Liver (tissue), 8 donors: ENCODE measurements at regions not wholly inside any gene's neighbourhood (a gene's known extent, or its start where the extent isn't known, plus 50 kb on each side); places are given as distances from the start of the nearest gene placed in this dataset.

Experiments used
- DNase-seq: peaks from one replicate; pipeline ENCODE4 v3.0.0-alpha.2; 2017; ENCODE audit warnings: low spot score
- H3K27ac ChIP-seq, 2 donors: one replicate each; pipeline ENCODE4 v1.7.0; 2013; ENCODE audit warnings: inconsistent platforms in 2 of 2, low read length in 2 of 2, control low read depth in 1 of 2, low read depth in 1 of 2, mild to moderate bottlenecking in 1 of 2
- H3K27me3 ChIP-seq, 4 donors: one replicate each; pipeline versions ENCODE4 v1.6.1 to v1.7.0; 2013; ENCODE audit warnings: low read length in 3 of 4, inconsistent platforms in 1 of 4, mild to moderate bottlenecking in 1 of 4, moderate library complexity in 1 of 4; ENCODE audit not compliant: control insufficient read depth in 4 of 4, insufficient read depth in 4 of 4
- H3K36me3 ChIP-seq, 4 donors: one replicate each; pipeline versions ENCODE4 v1.6.1 to v1.7.0; 2013; ENCODE audit warnings: low read length in 3 of 4, mild to moderate bottlenecking in 3 of 4, low read depth in 1 of 4, moderate library complexity in 1 of 4; ENCODE audit not compliant: control insufficient read depth in 4 of 4, insufficient read depth in 3 of 4
- H3K4me1 ChIP-seq, 4 donors: one replicate each; pipeline versions ENCODE4 v1.6.1 to v1.7.0; 2013; ENCODE audit warnings: low read length in 3 of 4, mild to moderate bottlenecking in 3 of 4, moderate library complexity in 1 of 4; ENCODE audit not compliant: control insufficient read depth in 4 of 4, insufficient read depth in 4 of 4
- H3K4me3 ChIP-seq, 3 donors: one replicate each; pipeline versions ENCODE4 v1.6.1 to v1.7.0; 2013; ENCODE audit warnings: low read length in 3 of 3, control low read depth in 1 of 3, low read depth in 1 of 3, mild to moderate bottlenecking in 1 of 3
- H3K9ac ChIP-seq, 2 donors: one replicate each; pipeline ENCODE4 v1.7.0; 2013; ENCODE audit warnings: low read length in 2 of 2, mild to moderate bottlenecking in 2 of 2, moderate library complexity in 2 of 2, control low read depth in 1 of 2, low read depth in 1 of 2
- H3K9me3 ChIP-seq, 4 donors: one replicate each; pipeline versions ENCODE4 v1.6.1 to v1.7.0; 2013; ENCODE audit warnings: low read length in 3 of 4; ENCODE audit not compliant: control insufficient read depth in 4 of 4
- CTCF ChIP-seq: fragments of 150-350 bp; IDR thresholded peaks from 2 replicates; pipeline ENCODE4 v1.5.1; 2017; ENCODE audit warnings: improper control_type of control experiment, low read depth, low read length; ENCODE audit not compliant: missing input control
- EGR1 ChIP-seq, 2 donors: IDR thresholded peaks; 2 replicates each; pipeline ENCODE4 v1.6.1; 2016 to 2018; ENCODE audit warnings: antibody characterized with exemption in 2 of 2, low read depth in 2 of 2
- FOXA1 ChIP-seq: IDR thresholded peaks from 2 replicates; pipeline ENCODE4 v1.6.1; 2016; ENCODE audit warnings: antibody characterized with exemption
- HNF4A ChIP-seq, 2 donors: conservative IDR thresholded peaks; 2 replicates each; pipeline ENCODE4 v1.6.1; 2016; ENCODE audit warnings: antibody characterized with exemption in 2 of 2, mild to moderate bottlenecking in 2 of 2
- HNF4G ChIP-seq: IDR thresholded peaks from 2 replicates; pipeline ENCODE4 v1.6.1; 2016; ENCODE audit warnings: antibody characterized with exemption
- JUND ChIP-seq, 2 donors: IDR thresholded peaks; 2 replicates each; pipeline ENCODE4 v1.6.1; 2016; ENCODE audit warnings: antibody characterized with exemption in 2 of 2
- RAD21 ChIP-seq, 2 donors: IDR thresholded peaks; 2 replicates each; pipeline ENCODE4 v1.6.1; 2016; ENCODE audit warnings: antibody characterized with exemption in 2 of 2, mild to moderate bottlenecking in 2 of 2
- TAF1 ChIP-seq: conservative IDR thresholded peaks from 2 replicates; pipeline ENCODE4 v1.6.1; 2016; ENCODE audit warnings: antibody characterized with exemption, mild to moderate bottlenecking
- YY1 ChIP-seq: IDR thresholded peaks from 2 replicates; pipeline ENCODE4 v1.6.1; 2016; ENCODE audit warnings: antibody characterized with exemption, mild to moderate bottlenecking
- WGBS: extraction: QIAGEN DNeasy Blood & Tissue Kit; methylation state at CpG from one replicate; pipeline ENCODE4 v1.1.7; 2013; 5-methylcytosine and 5-hydroxymethylcytosine counted together
- TF ChIP-seq, protein P1 (sequence below): IDR thresholded peaks from 2 replicates; pipeline ENCODE4 v1.6.1; 2016; ENCODE audit warnings: antibody characterized with exemption
- TF ChIP-seq, protein P2 (sequence below): IDR thresholded peaks from 2 replicates; pipeline ENCODE4 v1.6.1; 2016; ENCODE audit warnings: antibody characterized with exemption, mild to moderate bottlenecking
- donor health status: healthy.
- donor health status: healthy.
- donor health status: healthy.
- donor health status: healthy.
- donor health status: healthy.

DNA sequence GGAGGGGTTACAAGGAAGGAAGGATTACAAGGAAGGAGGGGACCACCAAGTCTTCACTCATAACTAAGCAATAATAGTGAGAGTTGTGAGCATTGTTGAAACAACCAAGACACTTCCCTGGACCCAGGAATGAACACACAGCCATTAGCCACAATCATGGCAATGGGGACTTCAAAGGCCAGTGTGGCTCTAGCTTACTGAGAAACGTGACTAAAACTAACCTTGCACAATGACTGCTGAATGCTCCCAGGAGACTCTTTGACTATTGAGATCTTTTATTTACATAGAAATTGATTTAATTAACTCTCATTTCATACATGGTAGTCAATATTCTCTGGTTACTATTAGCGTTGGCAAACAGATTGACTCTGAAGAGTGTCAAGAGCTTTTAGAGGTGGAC is 263.0 kb upstream of the SOX5 start:
- Histone ChIP-seq H3K36me3 (peaks cover 0 to 2% (median 0%) of the 10 kb centered on the region in 4 donors), H3K27ac (no peak overlapping the region), H3K27me3 (no peaks in the 10 kb centered on the region), H3K4me1 (no peaks in the 10 kb centered on the region), H3K4me3 (no peak overlapping the region), H3K9ac (no peak overlapping the region), H3K9me3 (no peaks in the 10 kb centered on the region)
- 83% methylated on average over 2 of the region's 2 CpGs for WGBS
- TF ChIP-seq TAF1: no peak
- no peak for TF ChIP-seq FOXA1
- TF ChIP-seq EGR1 (IDR thresholded peaks at IDR 0.05; ENCODE audit: low read depth in 2 of 2): no peak
- TF ChIP-seq, protein P1, sequence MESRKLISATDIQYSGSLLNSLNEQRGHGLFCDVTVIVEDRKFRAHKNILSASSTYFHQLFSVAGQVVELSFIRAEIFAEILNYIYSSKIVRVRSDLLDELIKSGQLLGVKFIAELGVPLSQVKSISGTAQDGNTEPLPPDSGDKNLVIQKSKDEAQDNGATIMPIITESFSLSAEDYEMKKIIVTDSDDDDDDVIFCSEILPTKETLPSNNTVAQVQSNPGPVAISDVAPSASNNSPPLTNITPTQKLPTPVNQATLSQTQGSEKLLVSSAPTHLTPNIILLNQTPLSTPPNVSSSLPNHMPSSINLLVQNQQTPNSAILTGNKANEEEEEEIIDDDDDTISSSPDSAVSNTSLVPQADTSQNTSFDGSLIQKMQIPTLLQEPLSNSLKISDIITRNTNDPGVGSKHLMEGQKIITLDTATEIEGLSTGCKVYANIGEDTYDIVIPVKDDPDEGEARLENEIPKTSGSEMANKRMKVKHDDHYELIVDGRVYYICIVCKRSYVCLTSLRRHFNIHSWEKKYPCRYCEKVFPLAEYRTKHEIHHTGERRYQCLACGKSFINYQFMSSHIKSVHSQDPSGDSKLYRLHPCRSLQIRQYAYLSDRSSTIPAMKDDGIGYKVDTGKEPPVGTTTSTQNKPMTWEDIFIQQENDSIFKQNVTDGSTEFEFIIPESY: no peak
- no peak for TF ChIP-seq RAD21 (IDR thresholded peaks at IDR 0.05)
- TF ChIP-seq CTCF: no peak
- no peak for TF ChIP-seq JUND (IDR thresholded peaks at IDR 0.05)
- TF ChIP-seq HNF4G: no peak
- no peak for TF ChIP-seq YY1
- DNase-seq: no peak

- Histone ChIP-seq H3K4me3 (no peak overlapping the region), H3K9ac (no peak overlapping the region)
These were observed 257.2 kb upstream of the SOX5 start for GRCh38 chr12:24206621-24207020.

More at GRCh38 chr12:24206621-24207020, 257.2 kb upstream of the SOX5 start:
- 91% methylated on average over 2 of the region's 2 CpGs for WGBS
- no peaks in the 10 kb centered on the region for H3K27me3 ChIP-seq
- H3K4me1 ChIP-seq: no peaks in the 10 kb centered on the region
- DNase-seq: no peak
- no peak overlapping the region for H3K27ac ChIP-seq
- TF ChIP-seq YY1 (no peak), HNF4A (conservative IDR thresholded peaks at IDR 0.05) (no peak)
- TF ChIP-seq, protein P2, sequence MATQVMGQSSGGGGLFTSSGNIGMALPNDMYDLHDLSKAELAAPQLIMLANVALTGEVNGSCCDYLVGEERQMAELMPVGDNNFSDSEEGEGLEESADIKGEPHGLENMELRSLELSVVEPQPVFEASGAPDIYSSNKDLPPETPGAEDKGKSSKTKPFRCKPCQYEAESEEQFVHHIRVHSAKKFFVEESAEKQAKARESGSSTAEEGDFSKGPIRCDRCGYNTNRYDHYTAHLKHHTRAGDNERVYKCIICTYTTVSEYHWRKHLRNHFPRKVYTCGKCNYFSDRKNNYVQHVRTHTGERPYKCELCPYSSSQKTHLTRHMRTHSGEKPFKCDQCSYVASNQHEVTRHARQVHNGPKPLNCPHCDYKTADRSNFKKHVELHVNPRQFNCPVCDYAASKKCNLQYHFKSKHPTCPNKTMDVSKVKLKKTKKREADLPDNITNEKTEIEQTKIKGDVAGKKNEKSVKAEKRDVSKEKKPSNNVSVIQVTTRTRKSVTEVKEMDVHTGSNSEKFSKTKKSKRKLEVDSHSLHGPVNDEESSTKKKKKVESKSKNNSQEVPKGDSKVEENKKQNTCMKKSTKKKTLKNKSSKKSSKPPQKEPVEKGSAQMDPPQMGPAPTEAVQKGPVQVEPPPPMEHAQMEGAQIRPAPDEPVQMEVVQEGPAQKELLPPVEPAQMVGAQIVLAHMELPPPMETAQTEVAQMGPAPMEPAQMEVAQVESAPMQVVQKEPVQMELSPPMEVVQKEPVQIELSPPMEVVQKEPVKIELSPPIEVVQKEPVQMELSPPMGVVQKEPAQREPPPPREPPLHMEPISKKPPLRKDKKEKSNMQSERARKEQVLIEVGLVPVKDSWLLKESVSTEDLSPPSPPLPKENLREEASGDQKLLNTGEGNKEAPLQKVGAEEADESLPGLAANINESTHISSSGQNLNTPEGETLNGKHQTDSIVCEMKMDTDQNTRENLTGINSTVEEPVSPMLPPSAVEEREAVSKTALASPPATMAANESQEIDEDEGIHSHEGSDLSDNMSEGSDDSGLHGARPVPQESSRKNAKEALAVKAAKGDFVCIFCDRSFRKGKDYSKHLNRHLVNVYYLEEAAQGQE: no peak
- no peaks in the 10 kb centered on the region for H3K36me3 ChIP-seq
- H3K9me3 ChIP-seq: no peaks in the 10 kb centered on the region
